Left lung (tissue), 4 donors: ENCODE measurements at regions not wholly inside any gene's neighbourhood (a gene's known extent, or its start where the extent isn't known, plus 50 kb on each side); places are given as distances from the start of the nearest gene placed in this dataset.

Source experiments
- ATAC-seq: fragments of 200-7000 bp; cut with Tn5 transposase; one replicate; pipeline ENCODE4 v1.9.1; 2020; ENCODE audit warnings: moderate library complexity
- DNase-seq, 4 donors: peaks; one replicate each; pipeline ENCODE4 v3.0.0-alpha.2; 2013 to 2020
- H3K27ac ChIP-seq, 2 donors: fragments of 200-600 bp; sonication (generic) in 1 of 2; one replicate each; pipeline versions ENCODE4 v1.5.0 to v1.8.0; 2020 to 2021
- H3K27me3 ChIP-seq, 2 donors: fragments of 200-600 bp; sonication (generic) in 1 of 2; one replicate each; pipeline versions ENCODE4 v1.5.0 to v1.8.0; 2020 to 2021
- H3K36me3 ChIP-seq, 2 donors: fragments of 200-600 bp; sonication (generic) in 1 of 2; one replicate each; pipeline versions ENCODE4 v1.5.0 to v1.8.0; 2020 to 2021
- H3K4me1 ChIP-seq, 2 donors: fragments of 200-600 bp; one replicate each; pipeline ENCODE4 v1.8.0; 2021
- H3K4me3 ChIP-seq, 2 donors: fragments of 200-600 bp; sonication (generic) in 1 of 2; one replicate each; pipeline versions ENCODE4 v1.5.0 to v1.8.0; 2020 to 2021; ENCODE audit warnings: mild to moderate bottlenecking in 1 of 2
- H3K9me3 ChIP-seq, 2 donors: fragments of 200-600 bp; sonication (generic) in 1 of 2; one replicate each; pipeline versions ENCODE4 v1.5.0 to v1.8.0; 2020 to 2021
- CTCF ChIP-seq, 2 donors: fragments of 200-600 bp; sonication (generic) in 1 of 2; IDR thresholded peaks; one replicate each; pipeline versions ENCODE4 v1.5.0 to v1.8.0; 2021; ENCODE audit warnings: antibody characterized with exemption in 2 of 2
- intact Hi-C, 2 donors: fragments of 100-400 bp; cut with DNase I; formaldehyde crosslinking; loops; one replicate each; pipeline versions ENCODE4 v1.11.2 to v1.14.2; 2022
- donor health status: DM: no; HTN: yes; CAD: no.
- donor health status: DM: no; HTN: no; CAD: no.

DNA sequence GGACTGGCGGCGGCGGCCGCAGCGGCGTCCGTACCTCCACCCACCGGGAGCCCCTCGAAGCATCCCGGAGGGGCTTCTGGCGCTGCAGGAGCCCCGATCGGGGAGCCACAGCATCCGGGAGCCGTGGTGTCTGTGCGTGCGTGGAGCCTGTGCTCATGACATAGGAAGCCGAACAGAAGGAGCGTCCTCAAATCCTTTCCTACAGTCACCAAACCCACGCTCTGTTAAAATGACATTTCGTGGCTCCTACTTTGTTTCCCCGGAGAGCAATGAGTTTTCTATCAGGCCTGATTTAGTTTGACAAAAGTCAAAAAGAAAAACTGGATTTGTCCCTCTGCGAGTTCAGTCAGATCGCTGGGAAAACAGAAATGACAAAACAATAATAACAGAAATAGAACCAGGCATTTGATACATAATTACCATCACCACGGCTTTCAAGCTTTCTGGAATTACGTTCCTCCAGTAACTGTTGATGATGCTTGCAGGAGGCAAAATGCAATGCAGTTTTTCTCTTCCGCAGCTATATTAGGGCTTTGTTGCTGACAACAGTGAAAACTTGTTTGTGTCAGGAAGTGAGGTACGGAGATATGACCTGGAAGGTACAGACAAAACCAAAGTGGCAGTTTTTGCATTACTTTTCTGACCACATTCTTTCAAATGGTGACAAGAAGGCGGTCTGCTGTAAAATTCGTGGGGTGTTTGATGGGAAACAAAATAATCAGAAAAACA lies 219.3 kb upstream of the MKLN1 start:
- H3K27ac ChIP-seq, result peak overlapping the region; percentile 98 to 99
- H3K27me3 ChIP-seq, result no peaks in the 10 kb centered on the region
- peak in 3 of 4 donors; percentile 9 to 88 (median 18) for DNase-seq
- peak overlapping the region; percentile 94 to 97 for H3K4me3 ChIP-seq
- ATAC-seq, result no peak
- H3K36me3 ChIP-seq, result no peaks in the 10 kb centered on the region
- no peak for TF ChIP-seq CTCF (IDR thresholded peaks at IDR 0.05)
- H3K4me1 ChIP-seq, result peaks cover 36 to 64% of the 10 kb centered on the region in 2 donors
- intact Hi-C loops, result no loop called here
- no peaks in the 10 kb centered on the region for H3K9me3 ChIP-seq

- intact Hi-C loops, result no loop called here
- Histone ChIP-seq H3K27me3 (no peaks in the 10 kb centered on the region), H3K4me1 (peaks cover 28 to 56% of the 10 kb centered on the region in 2 donors), H3K9me3 (no peaks in the 10 kb centered on the region), H3K36me3 (no peaks in the 10 kb centered on the region), H3K4me3 (peak overlapping the region; percentile 48 to 97), H3K27ac (peak overlapping the region; percentile 98 to 99)
- ATAC-seq (no peak), DNase-seq (no peak)
- TF ChIP-seq CTCF (IDR thresholded peaks at IDR 0.05), result no peak
Measured at GRCh38 chr7:131109011-131109758, 218.5 kb upstream of the MKLN1 start.

- DNase-seq, result peak; percentile 19 to 97 (median 70)
- H3K4me1 ChIP-seq, result peaks cover 23 to 50% of the 10 kb centered on the region in 2 donors
- intact Hi-C loops, result loop anchor here in 1 of 2 donors (10.0 kb wide), 1 partner anchor 215 kb away; the partner anchor contains the start of gene MKLN1
- no peaks in the 10 kb centered on the region for H3K27me3 ChIP-seq
- peak; percentile 39 for ATAC-seq
- no peaks in the 10 kb centered on the region for H3K9me3 ChIP-seq
- H3K27ac ChIP-seq, result peak overlapping the region; percentile 98 to 99
- H3K36me3 ChIP-seq, result no peaks in the 10 kb centered on the region
- peak overlapping the region; percentile 48 to 97 for H3K4me3 ChIP-seq
- TF ChIP-seq CTCF (IDR thresholded peaks at IDR 0.05), result no peak
Measured at GRCh38 chr7:131109759-131110296, 217.8 kb upstream of the MKLN1 start.

DNA sequence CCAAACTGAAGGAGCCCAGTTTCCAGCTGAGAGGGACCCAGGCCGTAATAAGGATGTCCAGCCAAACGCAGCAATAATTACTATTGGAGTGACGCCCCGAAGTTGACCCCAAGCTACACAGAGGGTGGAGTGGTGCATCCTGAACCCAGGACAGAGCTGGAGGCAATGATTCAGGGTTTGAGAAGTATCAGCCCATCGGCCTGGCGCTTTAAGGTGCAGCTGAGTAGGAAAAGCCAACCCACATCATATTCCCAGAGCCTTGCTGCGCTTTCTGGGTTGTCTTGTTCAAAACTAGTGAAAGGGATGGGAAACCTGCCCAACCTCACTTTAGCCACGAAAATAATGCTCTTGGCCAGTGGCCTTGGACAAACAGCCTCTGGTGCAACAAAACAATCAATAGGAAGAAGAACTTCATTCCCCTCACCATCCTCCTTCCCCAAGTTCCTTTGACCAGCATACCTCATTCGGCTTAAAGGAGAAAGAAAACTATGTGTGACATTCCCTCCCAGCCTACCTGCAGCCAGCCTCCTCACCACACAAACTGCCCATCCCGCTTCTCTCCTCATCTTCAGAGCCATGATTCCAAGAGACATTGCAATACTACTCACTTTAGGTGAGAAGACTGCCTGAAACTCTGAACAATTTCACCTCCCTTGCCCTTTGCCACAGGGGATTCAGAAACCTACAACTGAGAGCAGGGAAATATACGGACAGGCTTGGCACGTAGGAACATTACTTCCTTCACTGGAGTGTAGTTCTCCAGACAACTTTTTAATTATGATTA lies 217.2 kb upstream of the MKLN1 start:
- Histone ChIP-seq H3K27me3 (no peaks in the 10 kb centered on the region), H3K36me3 (no peaks in the 10 kb centered on the region)
- intact Hi-C loops, result loop anchor here in 1 of 2 donors (10.0 kb wide), 1 partner anchor 214 kb away; the partner anchor contains the start of gene MKLN1

More for the DNA sequence above, 217.2 kb upstream of the MKLN1 start:
- ATAC-seq, result no peak
- Histone ChIP-seq H3K4me3 (peak overlapping the region; percentile 48 to 97), H3K9me3 (no peaks in the 10 kb centered on the region), H3K27ac (peak overlapping the region; percentile 98 to 99), H3K4me1 (peaks cover 17 to 43% of the 10 kb centered on the region in 2 donors)
- TF ChIP-seq CTCF (IDR thresholded peaks at IDR 0.05), result no peak
- no peak for DNase-seq
